Esophagus muscularis mucosa (tissue), 4 donors: ENCODE measurements at regions not wholly inside any gene's neighbourhood (a gene's known extent, or its start where the extent isn't known, plus 50 kb on each side); places are given as distances from the start of the nearest gene placed in this dataset.
"Not testable (repeated sequence)": the region's sequence is repeated elsewhere in the genome, so short reads cannot be mapped to it uniquely, and the experiment has no call there.

Source experiments
- DNase-seq: peaks from one replicate; pipeline ENCODE4 v3.0.0-alpha.2; 2017; ENCODE audit errors: extremely low spot score
- H3K27ac ChIP-seq, 4 donors: fragments of 200-600 bp; sonication (generic); replicated peaks in 1 of 4; 1 replicate in 3 of 4; 2 replicates in 1 of 4; pipeline ENCODE4 v1.5.1; 2016 to 2019; ENCODE audit warnings: mild to moderate bottlenecking in 1 of 4
- H3K27me3 ChIP-seq, 4 donors: fragments of 200-600 bp; sonication (generic); one replicate each; pipeline versions ENCODE4 v1.5.1 to v1.6.0; 2016 to 2019
- H3K36me3 ChIP-seq, 4 donors: fragments of 200-600 bp; sonication (generic); one replicate each; pipeline ENCODE4 v1.5.1; 2016 to 2019
- H3K4me1 ChIP-seq, 4 donors: fragments of 200-600 bp; sonication (generic); one replicate each; pipeline ENCODE4 v1.5.1; 2016 to 2019
- H3K4me3 ChIP-seq, 4 donors: fragments of 200-600 bp; sonication (generic); 1 replicate in 2 of 4; 2 replicates in 2 of 4; pipeline ENCODE4 v1.5.1; 2016 to 2019; ENCODE audit warnings: mild to moderate bottlenecking in 4 of 4, moderate library complexity in 1 of 4
- H3K9me3 ChIP-seq, 4 donors: fragments of 200-600 bp; sonication (generic); 1 replicate in 3 of 4; 2 replicates in 1 of 4; pipeline ENCODE4 v1.5.1; 2016 to 2019
- EP300 ChIP-seq: sonication (generic); formaldehyde crosslinking; IDR thresholded peaks from one replicate; pipeline ENCODE4 v1.6.1; 2017; ENCODE audit warnings: antibody characterized with exemption
- POLR2A ChIP-seq: fragments of 450-650 bp; IDR thresholded peaks from one replicate; pipeline ENCODE4 v1.6.1; 2017; ENCODE audit warnings: antibody characterized with exemption, moderate library complexity, mild to moderate bottlenecking, low read depth
- POLR2AphosphoS5 ChIP-seq, 2 donors: sonication (generic); formaldehyde crosslinking; IDR thresholded peaks; one replicate each; pipeline ENCODE4 v1.6.1; 2017; ENCODE audit warnings: antibody characterized with exemption in 2 of 2
- WGBS: methylation state at CpG from one replicate; pipeline ENCODE4 v1.1.5; 2018; 5-methylcytosine and 5-hydroxymethylcytosine counted together
- intact Hi-C: fragments of 100-400 bp; cut with DNase I; formaldehyde crosslinking; loops from one replicate; pipeline ENCODE4 v1.15.1; 2023
- TF ChIP-seq, protein P1 (sequence below), 3 experiments: fragments of 200-600 bp in 2 of 3; fragments of 450-650 bp in 1 of 3; sonication (generic) in 2 of 3; IDR thresholded peaks; one replicate each; pipeline ENCODE4 v1.5.1; 2017 to 2019; ENCODE audit warnings: antibody characterized with exemption in 3 of 3, mild to moderate bottlenecking in 2 of 3, moderate library complexity in 1 of 3

DNA sequence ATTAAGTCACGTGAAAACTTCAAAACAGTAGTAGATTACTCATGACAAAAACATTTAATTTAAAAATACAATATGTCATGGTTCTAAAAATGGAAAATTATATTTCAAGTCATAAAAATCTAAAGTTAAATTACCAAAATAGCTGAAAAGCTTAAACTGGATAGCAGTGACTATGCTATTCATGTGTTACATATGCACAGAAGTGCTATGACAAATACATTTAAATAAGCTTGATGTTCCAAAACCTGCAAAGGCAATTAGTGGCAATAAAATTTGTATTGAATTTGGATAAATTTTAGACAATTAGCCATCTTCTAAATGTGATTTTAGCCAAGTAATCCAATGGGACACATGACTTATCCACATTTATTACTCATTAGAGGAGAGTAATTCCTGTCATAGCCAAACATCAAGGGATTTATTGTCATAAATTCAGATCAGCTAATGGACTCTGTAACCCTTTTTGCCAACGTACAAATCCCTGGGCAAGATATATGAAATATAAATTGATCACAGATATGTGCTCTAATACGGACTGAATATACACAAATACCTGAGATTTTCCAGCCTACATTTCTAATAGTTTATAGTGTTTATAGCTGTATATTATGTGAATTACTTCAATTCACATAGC is 419.4 kb downstream of the ISL1 start:
- intact Hi-C loops, result no loop called here
- no peak overlapping the region for H3K4me3 ChIP-seq
- no peaks in the 10 kb centered on the region for H3K36me3 ChIP-seq
- no peak overlapping the region for H3K27ac ChIP-seq
- no peaks in the 10 kb centered on the region for H3K4me1 ChIP-seq
- DNase-seq, result no peak
- TF ChIP-seq POLR2A (no peak), EP300 (no peak), POLR2AphosphoS5 (IDR thresholded peaks at IDR 0.05) (no peak)
- TF ChIP-seq, protein P1, sequence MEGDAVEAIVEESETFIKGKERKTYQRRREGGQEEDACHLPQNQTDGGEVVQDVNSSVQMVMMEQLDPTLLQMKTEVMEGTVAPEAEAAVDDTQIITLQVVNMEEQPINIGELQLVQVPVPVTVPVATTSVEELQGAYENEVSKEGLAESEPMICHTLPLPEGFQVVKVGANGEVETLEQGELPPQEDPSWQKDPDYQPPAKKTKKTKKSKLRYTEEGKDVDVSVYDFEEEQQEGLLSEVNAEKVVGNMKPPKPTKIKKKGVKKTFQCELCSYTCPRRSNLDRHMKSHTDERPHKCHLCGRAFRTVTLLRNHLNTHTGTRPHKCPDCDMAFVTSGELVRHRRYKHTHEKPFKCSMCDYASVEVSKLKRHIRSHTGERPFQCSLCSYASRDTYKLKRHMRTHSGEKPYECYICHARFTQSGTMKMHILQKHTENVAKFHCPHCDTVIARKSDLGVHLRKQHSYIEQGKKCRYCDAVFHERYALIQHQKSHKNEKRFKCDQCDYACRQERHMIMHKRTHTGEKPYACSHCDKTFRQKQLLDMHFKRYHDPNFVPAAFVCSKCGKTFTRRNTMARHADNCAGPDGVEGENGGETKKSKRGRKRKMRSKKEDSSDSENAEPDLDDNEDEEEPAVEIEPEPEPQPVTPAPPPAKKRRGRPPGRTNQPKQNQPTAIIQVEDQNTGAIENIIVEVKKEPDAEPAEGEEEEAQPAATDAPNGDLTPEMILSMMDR (IDR thresholded peaks at IDR 0.05), result no peak
- H3K27me3 ChIP-seq, result no peaks in the 10 kb centered on the region
- WGBS, result 70% methylated on average over 3 of the region's 3 CpGs
- no peaks in the 10 kb centered on the region for H3K9me3 ChIP-seq

- Histone ChIP-seq H3K9me3 (no peaks in the 10 kb centered on the region), H3K4me1 (no peaks in the 10 kb centered on the region), H3K36me3 (no peaks in the 10 kb centered on the region), H3K4me3 (no peak overlapping the region), H3K27me3 (no peaks in the 10 kb centered on the region), H3K27ac (no peak overlapping the region)
- DNase-seq, result no peak
- intact Hi-C loops, result no loop called here
- no peak for TF ChIP-seq POLR2AphosphoS5 (IDR thresholded peaks at IDR 0.05)
- no peak for TF ChIP-seq POLR2A
- TF ChIP-seq EP300, result no peak
- TF ChIP-seq, protein P1 (IDR thresholded peaks at IDR 0.05), result no peak
- 53% methylated on average over 2 of the region's 2 CpGs for WGBS
These were observed 423.4 kb downstream of the ISL1 start for GRCh38 chr5:51806677-51807076.

DNA sequence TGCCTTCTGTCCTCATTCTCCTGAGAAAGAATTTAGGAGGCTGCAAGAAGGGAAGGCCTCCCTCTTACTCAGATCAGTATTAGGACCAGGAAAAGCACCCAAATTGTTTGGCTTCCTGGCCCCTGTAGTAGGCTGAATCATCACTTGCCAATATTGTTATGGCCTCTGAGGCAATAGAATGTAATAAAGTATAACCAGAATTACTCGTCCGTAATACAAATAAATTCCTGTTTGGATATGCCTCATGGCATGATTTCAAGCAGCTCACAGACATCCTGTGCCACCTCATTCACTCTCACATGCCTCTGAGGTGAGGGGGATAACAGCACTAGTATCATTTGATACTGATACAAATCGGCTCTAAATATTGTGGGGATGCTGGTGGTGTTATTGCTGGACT is 427.3 kb downstream of the ISL1 start:
- Histone ChIP-seq H3K4me1 (no peaks in the 10 kb centered on the region), H3K27me3 (no peaks in the 10 kb centered on the region), H3K36me3 (no peaks in the 10 kb centered on the region), H3K4me3 (no peak overlapping the region), H3K27ac (no peak overlapping the region), H3K9me3 (no peaks in the 10 kb centered on the region)
- 34% methylated on average over 3 of the region's 3 CpGs for WGBS
- DNase-seq, result no peak
- intact Hi-C loops, result no loop called here
- no peak for TF ChIP-seq POLR2AphosphoS5 (IDR thresholded peaks at IDR 0.05)

DNA sequence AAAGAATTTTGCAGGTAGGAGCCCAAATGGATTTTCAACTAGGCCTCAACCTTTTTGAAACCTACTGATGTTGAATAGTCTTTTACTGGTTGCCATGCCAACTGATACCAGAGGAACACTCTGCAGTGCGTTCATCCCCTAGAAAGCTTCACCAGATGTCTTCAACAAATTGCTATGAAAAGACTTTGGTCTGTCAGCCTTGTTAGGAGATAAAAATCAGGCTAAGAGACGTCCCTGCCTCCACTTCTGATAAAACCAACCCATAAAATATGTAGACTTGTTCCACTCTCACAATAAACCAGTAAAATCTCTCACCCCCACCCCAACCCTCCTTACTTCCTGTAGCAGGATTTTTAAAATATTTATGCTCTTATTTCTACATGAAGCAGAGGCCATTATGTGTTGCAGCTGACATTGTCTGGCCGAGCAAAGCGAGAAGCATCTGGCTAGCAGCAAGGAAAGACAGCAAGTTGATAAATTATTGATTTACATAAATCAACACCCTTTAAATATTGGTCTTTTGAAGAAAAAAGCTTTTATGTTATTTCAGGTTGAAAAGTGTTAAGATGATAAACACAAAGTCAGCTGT is 428.7 kb downstream of the ISL1 start:
- TF ChIP-seq, protein P1 (IDR thresholded peaks at IDR 0.05), result no peak
- TF ChIP-seq POLR2A, result no peak
- TF ChIP-seq EP300, result no peak
- no peak for TF ChIP-seq POLR2AphosphoS5 (IDR thresholded peaks at IDR 0.05)
- Histone ChIP-seq H3K27ac (no peak overlapping the region), H3K27me3 (no peaks in the 10 kb centered on the region), H3K4me3 (no peak overlapping the region), H3K4me1 (no peaks in the 10 kb centered on the region), H3K9me3 (no peaks in the 10 kb centered on the region), H3K36me3 (no peaks in the 10 kb centered on the region)
- WGBS, result 30% methylated on average over 4 of the region's 4 CpGs
- no peak for DNase-seq
- intact Hi-C loops, result no loop called here

DNA sequence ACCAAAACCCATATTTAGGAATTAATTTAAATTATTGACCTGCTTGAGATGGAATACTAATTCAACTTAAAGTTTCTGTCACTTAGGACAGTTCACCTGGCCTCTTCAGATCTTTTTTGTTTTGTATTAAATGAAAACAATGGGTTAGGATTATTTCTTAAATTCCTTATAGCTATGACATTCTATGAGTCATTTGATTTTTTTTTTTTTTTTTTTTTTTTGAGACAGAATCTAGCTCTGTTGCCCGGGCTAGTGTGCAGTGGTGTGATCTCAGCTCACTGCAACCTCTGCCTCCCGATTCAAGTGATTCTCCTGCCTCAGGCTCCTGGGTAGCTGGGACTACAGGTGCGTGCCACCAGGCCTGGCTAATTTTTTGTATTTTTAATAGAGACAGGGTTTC is 431.6 kb downstream of the ISL1 start:
- H3K27me3 ChIP-seq, H3K27ac ChIP-seq, intact Hi-C loops, DNase-seq, H3K4me1 ChIP-seq, H3K9me3 ChIP-seq, H3K36me3 ChIP-seq, H3K4me3 ChIP-seq: not testable (repeated sequence)
- WGBS, result 89% methylated on average over 3 of the region's 3 CpGs

- DNase-seq, result no peak
- Histone ChIP-seq H3K27me3 (no peaks in the 10 kb centered on the region), H3K27ac (no peak overlapping the region), H3K4me3 (no peak overlapping the region), H3K36me3 (no peaks in the 10 kb centered on the region), H3K9me3 (no peaks in the 10 kb centered on the region), H3K4me1 (no peaks in the 10 kb centered on the region)
- no peak for TF ChIP-seq POLR2AphosphoS5 (IDR thresholded peaks at IDR 0.05)
- TF ChIP-seq EP300, result no peak
- TF ChIP-seq POLR2A, result no peak
- TF ChIP-seq, protein P1 (IDR thresholded peaks at IDR 0.05), result no peak
- intact Hi-C loops, result no loop called here
- 81% methylated on average over 2 of the region's 2 CpGs for WGBS
These were observed 433.2 kb downstream of the ISL1 start for GRCh38 chr5:51816427-51816826.
